ENCODE measurements at regions not wholly inside any gene's neighbourhood (a gene's known extent, or its start where the extent isn't known, plus 50 kb on each side); places are given as distances from the start of the nearest gene placed in this dataset.

- TF ChIP-seq CTCF (IDR thresholded peaks at IDR 0.05; ENCODE audit: low read length) (no peak), EZH2phosphoT487 (IDR thresholded peaks at IDR 0.05; ENCODE audit: low read length) (no peak), EZH2 (optimal IDR thresholded peaks at IDR 0.05; ENCODE audit: low read depth, low read length) (no peak)
Observed at GRCh38 chr18:65610939-65611338, 139.9 kb upstream of the CDH7 start.

All from MM.1S (cell line).